Stimulated activated naive CD8-positive, alpha-beta T cell treated with anti-CD3 and anti-CD28 coated beads, Interleukin-15, Interleukin-2, amounts not matched to agents 100 U/mL and 50 U/mL, for 24 hours (primary cell): ENCODE measurements at regions not wholly inside any gene's neighbourhood (a gene's known extent, or its start where the extent isn't known, plus 50 kb on each side); places are given as distances from the start of the nearest gene placed in this dataset.

Source experiments
- ATAC-seq: fragments of 150-1000 bp; cut with Tn5 transposase; one replicate; pipeline ENCODE4 v1.10.0; 2021
- DNase-seq: peaks from one replicate; pipeline ENCODE4 v3.0.0; 2021

- no peak for DNase-seq
- no peak for ATAC-seq
These were observed 957.1 kb upstream of the RBFOX1 start for GRCh38 chr16:6375465-6376075.

- DNase-seq = no peak
- ATAC-seq = no peak
These were observed 957.8 kb upstream of the RBFOX1 start for GRCh38 chr16:6374821-6375220.

GRCh38 chr16:6364846-6365245 is 967.8 kb upstream of the RBFOX1 start:
- no peak for DNase-seq
- no peak for ATAC-seq

- no peak for ATAC-seq
These were observed 968.6 kb upstream of the RBFOX1 start for GRCh38 chr16:6363896-6364607.

GRCh38 chr16:6363396-6363795 is 969.2 kb upstream of the RBFOX1 start:
- no peak for DNase-seq

More at GRCh38 chr16:6363896-6364607, 968.6 kb upstream of the RBFOX1 start:
- no peak for DNase-seq

DNA sequence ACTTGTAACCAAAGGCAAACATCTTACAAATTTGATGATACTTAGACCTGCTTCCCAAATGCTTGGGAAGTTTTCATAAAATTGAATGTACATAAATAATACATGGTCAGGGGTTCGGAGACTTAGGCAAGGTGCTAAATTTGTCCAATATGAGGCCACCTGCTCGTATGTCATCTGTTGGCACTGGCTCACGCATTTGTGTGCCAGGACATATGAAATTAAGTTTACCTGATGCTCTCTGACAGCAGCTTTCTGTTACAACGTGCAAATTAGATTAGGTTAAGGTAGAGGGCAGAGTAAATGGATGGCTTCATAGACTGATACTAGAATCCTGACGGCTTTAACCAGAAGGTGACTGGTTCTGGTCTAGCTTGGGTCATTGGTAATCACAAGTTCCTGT is 970.3 kb upstream of the RBFOX1 start:
- DNase-seq (no peak), ATAC-seq (no peak)

More at GRCh38 chr16:6363396-6363795, 969.2 kb upstream of the RBFOX1 start:
- ATAC-seq = no peak

- DNase-seq = no peak
- no peak for ATAC-seq
These were observed 972.0 kb upstream of the RBFOX1 start for GRCh38 chr16:6360641-6361040.

DNA sequence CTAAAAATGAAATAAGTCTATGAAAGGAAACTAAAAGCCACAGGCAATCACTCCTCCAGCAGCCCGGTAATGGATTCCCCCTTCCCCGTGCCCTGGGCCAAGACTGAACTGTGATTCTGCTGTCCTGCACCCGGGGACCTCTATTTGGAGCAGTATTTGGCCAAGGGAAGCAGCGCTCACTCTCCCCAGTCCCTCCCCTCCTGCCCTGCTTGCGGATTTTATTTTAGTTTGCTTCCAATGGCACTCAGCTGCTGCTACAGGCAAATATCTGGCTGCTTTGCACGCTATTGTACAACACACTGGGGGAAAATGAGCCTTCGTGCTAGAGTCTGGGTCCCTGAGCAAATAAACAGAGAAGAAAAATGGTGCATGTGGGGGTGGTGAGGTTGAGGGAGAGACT is 975.7 kb upstream of the RBFOX1 start:
- DNase-seq = no peak
- no peak for ATAC-seq

- ATAC-seq (no peak), DNase-seq (no peak)
These were observed 982.9 kb upstream of the RBFOX1 start for GRCh38 chr16:6349725-6350124.

GRCh38 chr16:6345090-6345489 is 987.6 kb upstream of the RBFOX1 start:
- ATAC-seq = no peak
- no peak for DNase-seq

GRCh38 chr16:6343157-6343556 is 989.5 kb upstream of the RBFOX1 start:
- ATAC-seq = no peak
- DNase-seq = no peak

DNA sequence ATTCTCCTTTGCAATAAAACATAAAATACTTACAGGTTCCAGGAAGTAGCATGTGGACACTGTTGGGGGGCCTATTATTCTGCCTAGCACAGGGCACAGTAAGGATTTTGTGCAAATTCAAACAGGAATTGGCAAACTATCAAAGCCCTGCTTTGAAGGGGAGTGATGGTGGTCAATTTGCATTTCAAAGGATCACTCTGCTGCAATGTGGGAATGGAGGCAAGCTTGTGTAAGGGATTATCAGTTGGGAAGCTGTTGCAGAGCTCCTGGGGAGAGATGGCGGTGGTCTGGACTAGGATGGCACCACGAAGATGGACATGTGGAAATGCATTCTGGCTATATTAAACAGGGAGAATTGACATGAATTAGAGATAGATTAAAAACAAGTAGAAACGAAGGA is 990.7 kb upstream of the RBFOX1 start:
- ATAC-seq (no peak), DNase-seq (no peak)

GRCh38 chr16:6335072-6335471 is 997.6 kb upstream of the RBFOX1 start:
- no peak for ATAC-seq
- peak; percentile 4 for DNase-seq

DNA sequence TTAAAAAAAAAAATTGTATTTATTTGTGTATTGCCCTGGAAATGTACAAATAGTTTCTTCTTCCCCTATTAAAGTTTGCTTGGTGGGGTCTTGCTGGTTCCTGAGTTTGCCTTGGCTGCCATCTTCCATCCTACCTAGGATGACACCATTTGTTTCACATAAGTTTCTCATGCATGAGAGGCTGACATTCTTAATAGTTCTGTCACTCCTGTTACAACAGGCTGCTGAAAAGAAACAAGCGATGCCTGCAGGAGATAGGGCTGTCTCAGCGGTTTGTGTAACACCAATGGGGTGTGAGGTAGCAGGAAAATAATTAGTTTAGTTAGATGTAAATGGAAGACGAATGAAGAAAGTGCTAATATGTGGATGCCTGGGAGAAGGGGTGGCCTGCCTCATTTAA is 1000.9 kb upstream of the RBFOX1 start:
- ATAC-seq (no peak), DNase-seq (no peak)

DNA sequence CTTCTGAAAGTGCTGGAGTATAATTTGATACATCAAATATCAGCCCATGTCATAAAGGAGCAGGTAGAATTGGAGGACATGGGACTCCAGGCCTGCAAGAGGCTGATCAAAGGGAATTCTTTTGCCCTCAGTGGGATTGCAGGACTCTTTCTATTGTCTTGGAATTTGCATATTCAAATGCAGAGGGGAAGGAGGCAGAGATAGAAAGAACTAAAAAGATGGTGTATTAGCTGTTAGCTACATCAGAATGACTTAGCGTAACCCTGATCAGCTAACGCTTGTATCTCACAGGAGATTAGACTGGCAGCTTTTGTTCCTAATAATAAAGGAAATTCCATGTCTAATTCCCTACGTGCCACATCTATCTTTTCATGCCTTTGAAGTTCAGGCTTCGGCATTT is 1014.7 kb upstream of the RBFOX1 start:
- no peak for DNase-seq
- no peak for ATAC-seq

DNA sequence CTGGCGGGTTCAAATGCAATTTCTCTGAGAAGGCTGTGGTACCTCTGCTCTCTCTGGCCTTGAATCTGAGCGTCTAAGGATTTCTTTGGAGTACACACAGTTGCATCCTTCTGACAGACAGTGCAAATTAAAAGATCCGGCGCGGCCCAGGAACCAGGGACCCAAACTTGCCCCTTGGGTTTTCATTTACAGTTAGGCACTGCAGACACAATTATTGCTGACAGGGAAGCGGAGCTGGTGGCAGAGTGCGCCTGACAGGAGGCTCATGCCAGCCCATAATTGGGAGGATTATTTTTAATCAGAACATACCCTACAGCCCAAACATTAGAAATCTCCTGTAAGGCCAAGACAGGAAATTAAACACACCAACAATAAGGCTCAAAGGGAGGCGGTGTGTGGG is 1023.4 kb upstream of the RBFOX1 start:
- ATAC-seq = no peak
- no peak for DNase-seq

DNA sequence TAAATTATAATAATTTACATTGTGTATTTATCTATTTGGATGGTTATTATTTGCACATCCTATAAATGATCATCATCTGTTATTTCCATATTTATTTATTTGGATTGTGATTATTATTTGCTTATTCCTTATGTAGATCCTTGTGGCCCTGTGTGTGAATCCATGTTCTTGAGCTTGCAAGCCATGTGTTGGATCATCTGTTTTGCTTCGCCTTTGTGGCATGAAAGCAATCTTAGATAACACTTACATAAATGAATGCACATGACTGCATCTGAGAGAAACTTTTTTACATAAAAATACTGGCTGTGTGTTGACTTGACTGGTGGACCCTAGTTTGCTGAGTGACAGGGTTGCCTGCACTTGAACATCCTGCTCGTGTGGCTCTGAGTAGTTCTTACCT is 1024.5 kb upstream of the RBFOX1 start:
- no peak for ATAC-seq
- no peak for DNase-seq

DNA sequence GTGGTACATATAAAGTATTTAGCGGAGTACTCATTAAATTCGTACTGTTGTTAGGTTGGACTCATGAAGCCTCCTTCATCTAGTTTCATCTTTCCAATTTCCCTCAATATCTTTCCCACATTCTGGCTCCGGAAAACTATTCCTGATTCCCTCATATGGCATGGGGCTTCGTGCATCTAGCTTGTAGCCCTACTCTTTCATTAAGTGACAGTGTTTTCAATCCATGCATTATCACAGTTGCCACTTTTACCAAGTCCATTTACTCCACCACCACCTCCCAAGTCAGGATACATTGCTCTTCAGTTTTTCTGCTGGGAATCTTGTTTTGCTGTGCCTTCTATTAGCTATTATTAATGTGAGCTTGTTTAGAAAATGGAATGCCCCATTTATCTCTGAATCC is 1032.1 kb upstream of the RBFOX1 start:
- no peak for ATAC-seq
- no peak for DNase-seq

- DNase-seq (no peak), ATAC-seq (no peak)
These were observed 1034.8 kb upstream of the RBFOX1 start for GRCh38 chr16:6297666-6298410.

GRCh38 chr16:6286176-6286575 is 1046.5 kb upstream of the RBFOX1 start:
- ATAC-seq = no peak
- DNase-seq = no peak

DNA sequence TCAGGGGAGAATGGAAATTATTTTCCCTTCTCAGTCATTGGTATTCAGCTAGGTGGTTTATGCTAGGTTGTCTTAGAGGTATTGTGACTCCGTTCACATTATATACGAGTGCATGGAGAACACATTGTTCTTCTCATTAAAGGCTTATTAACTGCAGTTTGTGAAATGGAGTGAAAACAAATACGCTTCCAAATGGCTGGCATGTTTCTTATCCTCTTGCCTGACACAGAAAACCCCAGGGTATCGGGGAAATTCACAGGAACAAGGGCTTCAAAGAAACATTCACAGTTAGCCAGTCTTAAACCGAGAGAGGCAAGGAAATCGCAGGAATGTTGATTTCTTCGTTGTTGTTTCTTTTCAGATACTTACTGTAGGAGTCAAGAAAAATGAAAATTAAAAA is 1047.9 kb upstream of the RBFOX1 start:
- ATAC-seq (no peak), DNase-seq (no peak)

DNA sequence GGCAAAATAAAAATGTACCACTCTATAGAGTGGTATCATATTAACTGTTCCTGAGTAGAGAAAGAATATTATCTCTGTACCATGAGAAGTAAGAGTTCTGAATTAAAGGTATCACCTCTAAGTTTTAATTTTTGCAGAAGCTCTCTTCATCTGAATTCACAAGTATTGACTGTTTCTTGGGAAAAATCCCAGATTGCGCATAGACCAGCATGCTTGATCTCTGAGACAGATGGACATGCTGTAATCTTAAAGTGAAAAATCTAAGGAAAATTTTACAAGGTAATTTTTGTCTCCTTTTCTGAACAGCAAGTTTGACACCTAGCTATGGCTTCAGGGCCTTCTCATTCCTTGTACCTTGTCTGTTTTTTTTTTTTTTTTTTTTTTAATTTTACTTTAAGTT is 1050.7 kb upstream of the RBFOX1 start:
- DNase-seq (no peak), ATAC-seq (no peak)

GRCh38 chr16:6281274-6281673 is 1051.4 kb upstream of the RBFOX1 start:
- no peak for ATAC-seq
- no peak for DNase-seq

- DNase-seq (no peak), ATAC-seq (no peak)
These were observed 1052.6 kb upstream of the RBFOX1 start for GRCh38 chr16:6280055-6280454.
